OCI-LY7 (cell line): ENCODE measurements at regions not wholly inside any gene's neighbourhood (a gene's known extent, or its start where the extent isn't known, plus 50 kb on each side); places are given as distances from the start of the nearest gene placed in this dataset.

Experiments
- BruUV-seq: library from RNA; stranded (reverse); fragments of 400-500 nt; replicated peaks from 2 replicates; lab custom pipeline; 2021; lab: Mats Ljungman, UMichigan
- CTCF ChIA-PET: fragments of 300-600 bp; sonication (Branson Sonifier 250); formaldehyde crosslinking; loops from one replicate; lab custom pipeline; 2022; ENCODE audit warnings: antibody characterized with exemption; ENCODE audit not compliant: unreplicated experiment; lab: Charles Lee
- POLR2A ChIA-PET: fragments of 300-600 bp; sonication (Branson Sonifier 250); formaldehyde crosslinking; loops from one replicate; lab custom pipeline; 2022; ENCODE audit warnings: antibody characterized with exemption; lab: Charles Lee
- DNase-seq: peaks from one replicate; pipeline ENCODE4 v3.0.0-alpha.2; 2015; ENCODE audit warnings: low spot score
- H2AFZ ChIP-seq: fragments of 200-600 bp; sonication (generic), shearing (Covaris generic); 2 replicates; pipeline ENCODE4 v1.6.1; 2014; ENCODE audit warnings: mild to moderate bottlenecking, antibody characterized with exemption, low read length, moderate library complexity
- H3K27ac ChIP-seq: fragments of 200-600 bp; sonication (generic); 2 replicates; pipeline ENCODE4 v1.5.1; 2014; ENCODE audit warnings: mixed run types, low read depth, mild to moderate bottlenecking, moderate library complexity, low read length, inconsistent platforms; ENCODE audit not compliant: poor library complexity, severe bottlenecking
- H3K36me3 ChIP-seq: fragments of 200-600 bp; sonication (generic); 2 replicates; pipeline ENCODE4 v1.6.1; 2014; ENCODE audit warnings: mild to moderate bottlenecking, antibody characterized with exemption, low read length, moderate library complexity, mixed read lengths; ENCODE audit not compliant: insufficient read depth
- H3K4me1 ChIP-seq: fragments of 200-600 bp; sonication (generic); 2 replicates; pipeline ENCODE4 v1.5.1; 2014; ENCODE audit warnings: mild to moderate bottlenecking, low read length; ENCODE audit not compliant: insufficient read depth, poor library complexity, severe bottlenecking
- H3K4me2 ChIP-seq: fragments of 200-600 bp; sonication (generic); 2 replicates; pipeline ENCODE4 v1.6.1; 2014; ENCODE audit warnings: mild to moderate bottlenecking, low read length
- H3K4me3 ChIP-seq: fragments of 200-600 bp; sonication (generic); 2 replicates; pipeline ENCODE4 v1.5.1; 2014; ENCODE audit warnings: mild to moderate bottlenecking, low read depth, low read length; ENCODE audit not compliant: poor library complexity, severe bottlenecking
- H3K79me2 ChIP-seq: fragments of 200-600 bp; sonication (generic); 2 replicates; pipeline ENCODE4 v1.6.1; 2016; ENCODE audit warnings: low read depth, mild to moderate bottlenecking, low read length, moderate library complexity, mixed read lengths; ENCODE audit not compliant: insufficient read depth
- H3K9me2 ChIP-seq: fragments of 200-600 bp; sonication (generic); 2 replicates; pipeline ENCODE4 v1.6.1; 2016; ENCODE audit warnings: mild to moderate bottlenecking, low read length, mixed read lengths; ENCODE audit not compliant: insufficient read depth
- H3K9me3 ChIP-seq: fragments of 200-600 bp; sonication (generic); 2 replicates; pipeline ENCODE4 v1.6.1; 2014; ENCODE audit warnings: mild to moderate bottlenecking, mixed run types, low read length, mixed read lengths
- H4K20me1 ChIP-seq: fragments of 200-600 bp; sonication (generic); 2 replicates; pipeline ENCODE4 v1.6.1; 2014; ENCODE audit warnings: mild to moderate bottlenecking, antibody characterized with exemption, low read length, moderate library complexity, mixed read lengths; ENCODE audit not compliant: insufficient read depth
- EZH2phosphoT487 ChIP-seq: fragments of 200-600 bp; sonication (generic); IDR thresholded peaks from 2 replicates; pipeline ENCODE4 v1.6.1; 2018; ENCODE audit warnings: low read depth, borderline replicate concordance, mild to moderate bottlenecking, mixed run types, antibody characterized with exemption, low read length, moderate library complexity, mixed read lengths
- intact Hi-C: fragments of 100-400 bp; cut with micrococcal nuclease; formaldehyde crosslinking; loops from one replicate; pipeline ENCODE4 v1.10.0; 2022; ENCODE audit not compliant: unreplicated experiment
- TF ChIP-seq, protein P1 (sequence below): fragments of 200-600 bp; sonication (generic); conservative IDR thresholded peaks from 2 replicates; pipeline ENCODE4 v1.5.1; 2014; ENCODE audit warnings: mild to moderate bottlenecking, antibody characterized with exemption, low read length, moderate library complexity, mixed read lengths

DNA sequence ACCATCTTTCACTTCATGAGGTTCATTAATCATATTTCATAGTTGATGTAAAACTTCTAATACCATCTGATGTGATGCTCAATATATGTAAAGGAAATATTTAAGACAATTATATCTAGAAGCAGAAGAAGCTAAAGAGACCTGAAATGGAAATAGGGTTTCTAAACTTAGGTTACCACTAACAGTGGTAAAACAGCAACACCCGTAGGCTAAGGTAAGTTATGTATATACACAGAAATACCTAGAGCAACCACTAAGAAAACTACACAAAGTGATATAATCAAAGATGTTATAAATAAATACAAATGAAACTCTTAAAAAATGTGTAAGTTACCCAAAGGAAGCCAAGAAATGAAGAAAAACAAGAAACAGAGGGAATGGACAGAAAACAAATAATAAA, 61.1 kb upstream of the TNFSF4 start:
- peak overlapping the region; percentile 84; the same call in 1 of the 2 replicates for H2AFZ ChIP-seq
- H3K4me3 ChIP-seq = no peak overlapping the region
- H3K4me1 ChIP-seq = peaks cover 31% of the 10 kb centered on the region
- no peaks in the 10 kb centered on the region for H4K20me1 ChIP-seq
- H3K79me2 ChIP-seq = no peaks in the 10 kb centered on the region
- H3K4me2 ChIP-seq = peak overlapping the region; percentile 17
- CTCF ChIA-PET = no interaction called here
- H3K9me3 ChIP-seq = 0 out of 2 replicates have a peak, but pooled peaks cover 4% of the 10 kb centered on the region
- POLR2A ChIA-PET = interaction anchor here (2.7 kb wide), 1 partner anchor 8 kb away, joined by 10 read pairs; no protein-coding TSS in a partner anchor
- no peaks in the 10 kb centered on the region for H3K9me2 ChIP-seq
- TF ChIP-seq, protein P1, sequence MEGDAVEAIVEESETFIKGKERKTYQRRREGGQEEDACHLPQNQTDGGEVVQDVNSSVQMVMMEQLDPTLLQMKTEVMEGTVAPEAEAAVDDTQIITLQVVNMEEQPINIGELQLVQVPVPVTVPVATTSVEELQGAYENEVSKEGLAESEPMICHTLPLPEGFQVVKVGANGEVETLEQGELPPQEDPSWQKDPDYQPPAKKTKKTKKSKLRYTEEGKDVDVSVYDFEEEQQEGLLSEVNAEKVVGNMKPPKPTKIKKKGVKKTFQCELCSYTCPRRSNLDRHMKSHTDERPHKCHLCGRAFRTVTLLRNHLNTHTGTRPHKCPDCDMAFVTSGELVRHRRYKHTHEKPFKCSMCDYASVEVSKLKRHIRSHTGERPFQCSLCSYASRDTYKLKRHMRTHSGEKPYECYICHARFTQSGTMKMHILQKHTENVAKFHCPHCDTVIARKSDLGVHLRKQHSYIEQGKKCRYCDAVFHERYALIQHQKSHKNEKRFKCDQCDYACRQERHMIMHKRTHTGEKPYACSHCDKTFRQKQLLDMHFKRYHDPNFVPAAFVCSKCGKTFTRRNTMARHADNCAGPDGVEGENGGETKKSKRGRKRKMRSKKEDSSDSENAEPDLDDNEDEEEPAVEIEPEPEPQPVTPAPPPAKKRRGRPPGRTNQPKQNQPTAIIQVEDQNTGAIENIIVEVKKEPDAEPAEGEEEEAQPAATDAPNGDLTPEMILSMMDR = no peak
- no peak for TF ChIP-seq EZH2phosphoT487
- no peak overlapping the region for H3K27ac ChIP-seq
- no peaks in the 10 kb centered on the region for H3K36me3 ChIP-seq
- no TSS peak for BruUV-seq
- intact Hi-C loops = no loop called here
- no peak for DNase-seq

DNA sequence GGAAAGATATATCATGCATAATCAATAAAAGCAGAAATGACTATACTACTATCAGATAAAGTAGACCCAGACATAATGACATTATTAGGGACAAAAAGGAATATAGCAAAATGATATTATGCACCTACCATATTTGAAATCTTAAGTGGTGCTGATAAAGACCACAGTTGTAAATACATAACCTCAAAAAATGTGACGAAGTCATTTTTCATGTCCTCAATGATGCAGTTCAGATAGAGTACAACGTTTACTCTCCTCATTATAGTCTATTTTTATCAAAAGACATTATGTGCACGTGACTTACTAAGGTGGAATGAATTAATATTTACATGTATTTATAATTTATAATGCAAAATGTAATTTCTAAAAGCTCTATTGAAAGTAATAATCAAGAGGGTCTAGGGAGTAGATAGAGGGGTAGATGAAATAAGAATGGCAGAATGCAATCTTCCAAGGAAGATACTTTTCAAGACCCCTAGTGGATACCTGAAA, 61.7 kb upstream of the TNFSF4 start:
- Histone ChIP-seq H2AFZ (peak overlapping the region; percentile 84; the same call in 1 of the 2 replicates), H3K9me2 (no peaks in the 10 kb centered on the region), H3K27ac (no peak overlapping the region), H4K20me1 (no peaks in the 10 kb centered on the region), H3K9me3 (0 out of 2 replicates have a peak, but pooled peaks cover under 1% of the 10 kb centered on the region), H3K79me2 (no peaks in the 10 kb centered on the region), H3K4me2 (peak overlapping the region; percentile 17; the same call in 1 of the 2 replicates), H3K36me3 (no peaks in the 10 kb centered on the region), H3K4me1 (peaks cover 31% of the 10 kb centered on the region), H3K4me3 (no peak overlapping the region)
- CTCF ChIA-PET = no interaction called here
- POLR2A ChIA-PET = interaction anchor here (2.7 kb wide), 1 partner anchor 8 kb away, joined by 10 read pairs; no protein-coding TSS in a partner anchor
- intact Hi-C loops = no loop called here
- TF ChIP-seq, protein P1 = no peak
- TF ChIP-seq EZH2phosphoT487 = no peak
- DNase-seq = no peak
- no TSS peak for BruUV-seq

DNA sequence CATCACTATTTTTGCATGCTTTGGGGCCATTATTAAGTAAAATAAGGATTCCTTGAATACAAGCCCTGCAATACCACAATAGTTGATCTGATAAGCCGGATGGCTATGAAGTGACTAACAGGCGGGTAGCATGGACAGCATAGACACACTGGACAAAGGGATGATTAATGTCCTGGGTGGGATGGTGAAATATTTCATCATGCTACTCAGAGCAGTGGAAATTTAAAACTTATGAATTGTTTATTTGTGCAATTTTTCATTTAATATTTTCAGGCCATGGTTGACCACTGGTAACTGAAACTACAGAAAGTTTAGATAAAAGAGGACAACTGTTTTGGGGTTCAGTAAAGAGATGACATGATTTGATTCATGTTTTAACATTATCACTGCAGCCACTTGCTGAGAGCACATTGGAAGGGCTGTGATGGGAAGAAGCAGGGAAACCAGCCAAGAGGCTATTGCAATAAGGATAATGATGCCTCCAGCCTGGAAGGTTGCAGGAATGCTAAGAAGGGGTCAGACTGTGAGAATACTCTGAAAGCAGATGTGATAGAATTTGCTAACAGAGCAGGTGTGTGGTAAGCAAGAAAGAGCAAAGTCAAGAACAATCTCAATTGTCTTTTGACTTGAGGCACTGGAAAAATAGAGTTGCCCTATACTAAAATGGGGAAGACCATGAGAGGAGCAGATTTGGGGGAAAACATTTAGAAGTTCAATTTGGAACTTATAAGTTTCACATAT, 62.5 kb upstream of the TNFSF4 start:
- BruUV-seq = no TSS peak
- ChIA-PET POLR2A (interaction anchor here (1.1 to 2.7 kb wide), 2 partner anchors 7 to 17 kb away, joined by 3 to 10 read pairs; no protein-coding TSS in a partner anchor), CTCF (no interaction called here)
- no peaks in the 10 kb centered on the region for H4K20me1 ChIP-seq
- H3K36me3 ChIP-seq = no peaks in the 10 kb centered on the region
- H3K79me2 ChIP-seq = no peaks in the 10 kb centered on the region
- no peaks in the 10 kb centered on the region for H3K9me3 ChIP-seq
- no peak for TF ChIP-seq EZH2phosphoT487
- TF ChIP-seq, protein P1 = no peak
- no peaks in the 10 kb centered on the region for H3K9me2 ChIP-seq
- no peak overlapping the region for H3K4me3 ChIP-seq
- peaks cover 31% of the 10 kb centered on the region for H3K4me1 ChIP-seq
- no peak overlapping the region for H3K27ac ChIP-seq
- H2AFZ ChIP-seq = no peak overlapping the region
- no peak for DNase-seq
- intact Hi-C loops = no loop called here
- H3K4me2 ChIP-seq = no peak overlapping the region
